OCI-LY7 (cell line): ENCODE measurements at regions not wholly inside any gene's neighbourhood (a gene's known extent, or its start where the extent isn't known, plus 50 kb on each side); places are given as distances from the start of the nearest gene placed in this dataset.

Experiments
- CTCF ChIP-seq: fragments of 200-600 bp; sonication (generic); conservative IDR thresholded peaks from 2 replicates; pipeline ENCODE4 v1.5.1; 2014; ENCODE audit warnings: mild to moderate bottlenecking, antibody characterized with exemption, low read length, moderate library complexity, mixed read lengths
- EZH2phosphoT487 ChIP-seq: fragments of 200-600 bp; sonication (generic); IDR thresholded peaks from 2 replicates; pipeline ENCODE4 v1.6.1; 2018; ENCODE audit warnings: low read depth, borderline replicate concordance, mild to moderate bottlenecking, mixed run types, antibody characterized with exemption, low read length, moderate library complexity, mixed read lengths

- TF ChIP-seq CTCF: no peak
- TF ChIP-seq EZH2phosphoT487: no peak
Measured at GRCh38 chr20:54742193-54742592, 266.8 kb downstream of the DOK5 start.
